ENCODE measurements at regions not wholly inside any gene's neighbourhood (a gene's known extent, or its start where the extent isn't known, plus 50 kb on each side); places are given as distances from the start of the nearest gene placed in this dataset.
"Not testable (repeated sequence)": the region's sequence is repeated elsewhere in the genome, so short reads cannot be mapped to it uniquely, and the experiment has no call there.

DNA sequence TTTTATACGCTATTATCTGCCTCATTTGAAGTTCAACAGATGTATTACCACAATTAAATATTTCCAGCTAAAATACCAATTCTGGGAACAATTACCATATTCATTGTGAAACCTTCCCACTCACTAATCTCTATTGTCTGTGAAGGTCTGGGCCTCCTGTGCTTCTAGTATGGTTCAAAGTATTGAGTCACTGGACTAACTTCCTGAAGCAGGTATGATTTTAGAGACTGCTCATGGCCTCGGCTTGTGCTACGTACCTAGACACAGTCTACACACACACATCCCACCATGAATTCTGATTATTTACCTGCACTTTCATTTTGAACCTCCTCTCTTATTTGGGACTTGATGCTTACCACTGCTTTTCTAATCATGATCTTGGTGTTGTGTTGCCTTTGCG lies 180.7 kb upstream of the EPHA4 start:
- no peak for DNase-seq

DNA sequence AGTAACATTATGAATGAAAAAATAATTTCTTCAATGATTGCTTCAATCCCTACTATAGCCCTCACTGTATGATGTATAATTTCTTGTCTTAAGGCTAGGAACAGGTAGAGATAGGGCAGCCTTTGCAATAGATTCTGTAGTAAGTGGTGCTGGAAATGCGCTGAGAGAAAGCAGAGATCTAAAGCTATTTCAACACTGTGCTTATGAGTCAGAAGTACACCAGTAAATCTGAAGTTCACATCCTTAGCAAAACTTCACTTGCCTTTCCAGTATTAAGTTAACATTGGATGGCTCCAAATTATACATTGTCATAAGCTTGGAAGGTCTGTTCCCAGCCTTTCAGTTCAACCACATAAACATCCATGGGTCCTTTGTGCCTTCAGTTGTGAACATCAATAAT lies 178.2 kb upstream of the EPHA4 start:
- no peak for DNase-seq

DNA sequence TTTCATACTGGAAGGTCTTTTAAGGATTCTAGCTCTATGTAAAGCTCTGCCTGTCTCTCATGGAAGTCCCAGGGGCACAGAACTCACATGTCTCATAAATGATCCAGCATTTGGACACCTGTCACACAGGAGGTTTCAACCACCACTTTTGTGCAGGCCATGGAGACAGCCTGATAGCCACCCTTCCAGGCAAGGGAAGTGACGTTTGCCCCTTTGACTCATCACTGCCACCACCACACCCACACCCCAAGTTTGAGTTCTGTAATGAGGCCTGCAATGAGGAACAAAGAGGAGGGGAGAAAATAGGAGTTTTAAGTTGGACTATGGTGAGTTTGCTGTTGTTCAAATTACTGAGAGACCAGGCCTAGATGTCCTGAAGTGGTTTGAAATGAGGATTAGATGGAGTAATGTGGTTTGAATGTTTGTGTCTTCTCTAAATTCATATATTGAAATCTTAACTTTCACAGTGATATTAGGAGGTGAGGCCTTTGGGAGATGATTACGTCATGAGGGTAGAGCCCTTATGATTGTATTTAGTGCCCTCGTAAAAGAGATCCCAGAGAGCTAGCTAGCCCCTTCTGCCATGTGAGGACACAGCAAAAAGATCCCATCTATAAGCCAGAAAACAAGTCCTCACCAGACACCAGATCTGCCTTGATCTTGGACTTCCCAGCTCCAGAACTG lies 175.3 kb upstream of the EPHA4 start:
- DNase-seq, result no peak

DNA sequence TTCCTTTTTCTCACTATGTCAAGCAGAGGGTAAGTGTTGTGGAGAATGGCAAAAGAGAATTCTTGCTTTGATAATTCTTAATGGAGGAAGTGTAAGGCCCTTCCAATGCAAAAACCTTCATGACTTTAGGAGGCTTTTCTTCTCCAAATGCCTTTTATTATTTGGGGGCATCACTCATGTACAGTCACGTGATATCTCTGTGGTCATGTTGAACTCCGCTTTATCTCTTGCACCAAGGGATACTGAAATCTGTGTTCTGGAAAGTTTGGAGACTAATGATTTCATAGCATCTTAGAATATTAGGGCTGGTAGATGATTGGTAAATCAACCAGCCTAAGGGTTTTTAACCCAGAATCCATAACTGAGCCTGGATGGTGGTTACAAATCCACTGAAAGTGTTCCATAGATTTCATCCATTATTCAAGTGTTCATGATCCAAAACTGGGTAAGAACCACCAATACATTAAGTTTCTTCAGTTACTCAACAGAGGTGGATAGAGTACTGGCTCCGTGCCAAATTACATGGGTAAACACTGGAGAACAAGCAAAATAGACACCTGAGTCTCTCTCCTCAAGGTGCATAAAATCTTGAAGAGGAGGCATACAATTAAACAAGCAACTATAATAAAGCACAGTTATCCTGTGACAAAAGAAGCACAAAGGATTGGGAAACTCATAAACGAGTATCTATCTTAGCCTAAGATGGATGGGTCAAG lies 169.6 kb upstream of the EPHA4 start:
- no peak for DNase-seq

DNA sequence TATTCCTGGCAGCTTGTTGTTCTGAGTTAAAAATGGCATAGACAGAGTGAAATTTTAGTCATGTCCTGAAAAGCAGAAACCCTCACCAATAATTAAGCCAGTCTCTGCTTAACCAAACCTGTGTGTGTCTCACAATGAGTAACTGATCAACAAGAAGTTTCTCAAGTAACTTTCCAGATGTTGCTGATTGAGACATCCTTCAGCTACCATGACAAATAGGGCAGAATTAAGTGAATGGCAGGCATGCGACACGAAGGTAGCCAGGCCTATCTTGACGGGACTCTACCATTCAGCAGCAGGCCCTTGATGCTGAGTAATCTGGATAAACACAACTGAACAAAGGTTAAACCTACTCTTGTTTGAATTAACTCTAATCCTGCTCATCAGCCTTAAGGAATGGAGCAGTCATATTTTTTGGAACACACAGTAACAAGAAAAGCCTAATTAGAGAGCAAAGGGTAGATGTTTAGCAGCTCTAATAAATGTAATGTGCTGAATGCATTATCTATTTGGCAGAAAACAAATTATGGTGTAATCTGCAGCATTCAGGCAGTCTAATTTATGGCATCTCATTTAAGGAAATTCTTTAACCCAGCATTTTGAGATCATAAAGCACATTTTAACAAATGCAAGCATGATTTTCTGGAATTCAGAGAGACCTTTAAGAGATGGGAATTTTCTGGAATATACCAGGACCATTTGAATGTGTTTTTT lies 159.5 kb upstream of the EPHA4 start:
- peak; percentile 15 for DNase-seq

DNA sequence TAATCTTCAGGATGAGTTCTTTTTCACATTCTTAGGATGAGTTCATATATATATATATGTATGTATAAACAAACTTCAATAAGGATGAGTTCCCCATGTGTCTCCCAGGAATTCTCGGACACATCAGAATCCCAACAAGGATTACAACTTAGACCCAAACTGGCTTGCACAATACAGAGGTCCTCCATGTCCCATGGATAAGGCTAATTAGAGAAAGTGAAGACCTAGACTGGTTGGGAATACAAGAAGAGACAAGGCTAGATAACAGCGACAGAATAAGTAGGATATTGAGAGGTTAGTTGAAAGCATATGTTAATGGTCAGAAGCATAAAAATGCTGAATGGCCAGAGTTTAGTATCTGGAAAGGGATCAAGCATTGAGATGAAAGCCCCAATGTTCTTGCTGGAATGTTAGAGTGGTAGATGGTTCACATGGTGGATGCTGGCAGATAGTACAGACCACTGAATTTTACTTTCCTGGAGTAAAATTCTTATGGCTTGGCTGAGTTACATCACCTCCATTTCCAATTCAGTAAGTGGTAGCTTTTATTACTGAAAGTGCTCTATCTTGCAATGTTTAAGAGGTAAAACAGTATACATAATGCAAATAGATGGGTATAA lies 154.9 kb upstream of the EPHA4 start:
- DNase-seq, result no peak

DNA sequence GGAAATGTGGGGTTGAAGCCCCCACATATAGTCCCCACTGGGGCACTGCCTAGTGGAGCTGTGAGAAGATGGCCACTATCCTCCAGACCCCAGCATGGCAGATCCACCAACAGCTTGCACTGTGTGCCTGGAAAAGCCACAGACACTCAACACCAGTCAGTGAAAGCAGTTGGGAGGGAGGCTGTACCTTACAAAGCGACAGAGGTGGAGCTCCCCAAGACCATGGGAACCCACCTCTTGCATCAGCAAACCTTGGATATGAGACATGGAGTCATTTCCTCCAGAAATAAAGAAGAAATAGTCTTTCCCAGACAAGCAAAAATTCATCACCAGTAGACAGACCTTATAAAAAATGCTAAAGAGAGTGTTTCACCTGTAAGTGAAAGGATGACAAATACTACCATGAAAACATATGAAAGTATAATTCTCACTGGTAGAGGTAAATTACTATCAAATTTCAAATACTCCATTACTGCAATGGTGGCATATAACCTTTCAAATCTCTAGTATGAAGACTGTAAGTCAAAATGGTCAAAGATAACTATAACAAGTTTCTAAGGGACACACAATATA lies 152.6 kb upstream of the EPHA4 start:
- no peak for DNase-seq

DNA sequence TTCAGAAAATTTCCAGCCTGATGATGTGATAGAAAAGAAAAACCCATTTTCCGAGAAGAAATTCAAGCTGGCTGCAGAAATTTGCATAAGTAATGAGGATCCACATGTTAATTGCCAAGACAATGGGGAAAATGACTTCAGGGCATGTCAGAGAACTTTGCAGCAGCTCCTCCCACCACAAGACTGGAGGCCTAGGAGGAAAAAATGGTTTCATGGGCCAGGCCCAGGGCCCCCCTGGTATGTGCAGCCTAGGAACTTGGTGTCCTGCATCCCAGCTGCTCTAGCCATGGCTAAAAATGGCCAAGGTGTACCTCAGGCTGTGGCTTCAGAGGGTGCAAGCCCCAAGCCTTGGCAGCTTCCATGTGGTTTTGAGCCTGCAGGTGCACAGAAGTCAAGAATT lies 152.0 kb upstream of the EPHA4 start:
- DNase-seq, result not testable (repeated sequence)

DNA sequence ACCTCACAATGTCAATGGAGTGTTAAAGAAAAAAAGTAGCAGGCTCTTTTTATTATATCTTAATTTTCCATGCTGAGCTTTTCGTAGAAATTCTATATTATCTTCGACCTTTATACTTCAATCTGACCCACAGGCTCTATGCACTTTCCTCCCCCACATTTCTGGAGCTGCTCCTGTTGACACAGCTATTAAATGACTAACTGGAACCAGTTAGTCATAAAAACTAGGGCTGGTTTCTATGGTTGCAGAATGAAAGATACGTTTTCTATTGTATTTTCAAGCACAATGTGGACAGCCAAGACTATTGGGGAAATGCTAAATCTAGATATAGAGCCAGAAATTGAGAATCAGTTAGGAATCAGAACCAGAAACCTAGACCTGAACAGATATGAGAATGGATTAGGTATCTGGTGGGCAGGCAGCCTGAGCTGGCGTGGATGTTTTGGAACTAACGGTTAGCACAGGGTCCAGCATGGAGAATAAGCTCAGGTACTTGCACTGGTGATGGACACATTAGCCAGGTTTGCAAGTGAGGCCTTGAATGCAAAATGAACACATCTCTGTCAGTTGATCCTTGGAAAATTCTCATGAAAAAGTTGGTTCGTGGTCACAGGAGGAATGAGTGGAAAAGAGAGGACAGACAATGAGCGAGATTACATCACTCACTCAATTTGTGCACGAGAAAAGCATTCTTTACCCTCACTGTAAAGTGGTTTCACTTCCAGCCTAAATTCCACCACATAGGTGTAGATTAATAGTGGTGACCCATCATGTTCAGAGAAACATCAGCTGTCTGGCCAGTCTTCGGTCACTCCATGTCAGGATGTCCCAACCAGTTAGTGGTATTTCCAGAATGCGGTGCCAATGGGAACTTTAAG lies 144.6 kb upstream of the EPHA4 start:
- DNase-seq, result no peak

DNA sequence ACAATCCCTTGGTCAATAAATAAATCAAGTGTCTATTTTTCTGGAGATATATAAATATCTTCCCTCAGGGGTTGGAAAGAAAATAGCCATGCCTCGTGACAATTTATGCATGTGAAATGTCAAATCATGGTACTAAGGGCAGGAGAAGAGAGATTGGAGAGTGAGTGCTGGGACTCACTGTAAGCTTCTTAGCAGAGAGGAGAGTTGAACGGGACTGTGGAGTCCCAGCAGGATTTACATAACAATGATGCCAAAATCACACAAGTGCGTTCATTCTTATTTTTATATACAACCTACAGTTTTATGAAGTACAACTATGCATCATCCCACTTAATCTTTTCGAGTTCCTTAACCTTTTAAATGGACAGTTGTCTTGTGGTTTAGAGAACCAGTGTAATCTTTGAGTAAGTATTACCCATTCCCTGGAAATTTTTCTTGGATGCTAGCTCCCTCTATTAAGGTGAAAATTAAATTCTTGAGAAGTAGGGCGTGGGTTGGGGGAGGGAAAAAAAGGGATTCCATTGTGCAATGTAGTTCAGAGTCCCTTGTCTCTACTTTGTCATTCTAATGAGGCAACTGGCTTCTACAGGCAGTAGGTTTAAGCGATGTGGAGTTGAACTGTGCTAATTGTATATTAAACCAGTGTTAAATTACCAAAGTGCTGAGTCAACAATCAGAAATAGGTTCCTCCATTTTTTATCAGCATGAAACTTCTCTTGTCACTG lies 143.6 kb upstream of the EPHA4 start:
- DNase-seq, result no peak

DNA sequence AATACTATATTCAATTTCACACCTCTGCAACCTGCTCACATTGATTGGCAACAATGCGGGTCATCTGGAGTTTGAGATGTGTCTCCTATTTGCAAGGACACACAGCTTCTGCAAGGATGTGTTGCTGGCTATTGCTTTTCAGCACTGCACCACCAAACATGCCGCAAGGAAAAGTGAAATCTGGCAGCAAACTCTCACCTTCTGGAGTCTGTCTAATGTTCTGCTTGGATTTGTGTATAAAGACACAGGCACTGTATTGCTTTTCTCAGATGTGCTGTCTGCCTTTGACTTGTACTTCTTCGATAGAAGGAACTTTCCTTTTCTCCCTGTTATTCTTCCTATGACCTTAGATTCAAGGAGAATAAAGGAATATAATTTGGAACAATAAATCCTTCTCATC lies 138.6 kb upstream of the EPHA4 start:
- DNase-seq, result no peak

DNA sequence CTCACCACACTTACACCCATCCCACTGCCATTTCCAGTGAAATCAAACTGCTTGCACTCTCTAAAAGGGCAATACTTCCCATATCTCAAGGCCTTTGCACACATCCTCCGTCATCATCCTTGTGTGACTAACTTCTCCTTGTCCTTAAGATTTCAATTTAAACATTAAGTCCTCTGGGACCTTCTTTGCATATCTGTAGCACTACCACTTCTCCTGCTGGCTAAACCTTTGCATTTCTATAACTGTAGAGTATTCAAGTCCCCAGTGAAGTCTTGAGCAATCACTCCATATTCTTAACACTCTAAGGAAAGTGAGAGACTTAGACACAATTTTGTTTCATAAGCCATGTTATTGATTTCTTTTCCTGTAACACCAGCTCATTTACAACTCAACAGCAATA lies 136.8 kb upstream of the EPHA4 start:
- DNase-seq, result no peak

DNA sequence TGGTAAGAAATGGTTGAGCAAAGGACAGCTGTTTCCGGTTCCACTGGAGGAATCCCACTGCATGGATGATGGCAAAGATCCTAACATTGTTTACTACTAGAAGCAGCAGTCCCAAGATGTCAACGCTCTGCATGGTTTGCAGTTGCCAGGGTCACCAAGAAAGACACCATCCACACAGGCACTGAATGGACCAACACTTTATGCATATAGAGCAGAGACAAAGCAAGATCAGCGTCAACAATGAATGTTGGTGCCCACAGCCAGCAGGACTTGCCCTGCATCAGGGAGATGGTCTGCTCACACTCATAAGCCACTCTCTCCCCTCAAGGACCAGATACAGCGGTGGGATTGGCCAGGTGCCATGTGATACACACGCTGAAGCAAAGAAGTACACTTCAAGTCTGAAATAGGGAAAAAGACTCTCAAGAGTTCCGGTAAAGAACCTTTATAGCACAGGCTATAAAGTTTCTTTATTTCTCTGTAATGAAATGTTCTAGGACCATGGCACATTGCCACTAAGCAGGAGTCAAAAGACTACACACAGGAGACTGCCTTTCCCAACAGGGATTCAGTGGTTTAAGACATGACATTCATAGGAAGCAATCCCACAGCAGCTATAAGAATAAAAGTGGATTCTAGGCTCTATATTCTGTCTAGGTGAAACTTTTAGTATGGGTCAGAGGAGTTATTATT lies 133.2 kb upstream of the EPHA4 start:
- no peak for DNase-seq

DNA sequence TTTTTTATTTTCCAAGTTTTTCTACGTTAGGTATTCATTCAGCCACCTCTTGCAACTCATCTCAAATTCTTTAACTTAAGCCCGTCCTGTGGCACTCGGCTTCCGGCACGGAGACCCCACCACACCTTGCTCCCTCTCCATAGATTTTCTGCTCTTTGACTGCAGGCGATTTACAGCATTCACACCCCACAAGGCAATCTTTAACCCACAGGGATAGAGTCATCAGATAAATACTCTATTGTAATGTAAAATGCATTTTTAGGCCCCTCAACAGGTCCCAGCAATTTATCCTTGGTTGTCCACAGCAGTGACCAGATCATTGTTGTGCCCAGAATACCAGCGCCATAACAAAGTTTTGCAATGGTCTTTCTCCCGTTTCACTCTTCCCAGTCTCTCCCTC lies 132.3 kb upstream of the EPHA4 start:
- DNase-seq, result no peak

DNA sequence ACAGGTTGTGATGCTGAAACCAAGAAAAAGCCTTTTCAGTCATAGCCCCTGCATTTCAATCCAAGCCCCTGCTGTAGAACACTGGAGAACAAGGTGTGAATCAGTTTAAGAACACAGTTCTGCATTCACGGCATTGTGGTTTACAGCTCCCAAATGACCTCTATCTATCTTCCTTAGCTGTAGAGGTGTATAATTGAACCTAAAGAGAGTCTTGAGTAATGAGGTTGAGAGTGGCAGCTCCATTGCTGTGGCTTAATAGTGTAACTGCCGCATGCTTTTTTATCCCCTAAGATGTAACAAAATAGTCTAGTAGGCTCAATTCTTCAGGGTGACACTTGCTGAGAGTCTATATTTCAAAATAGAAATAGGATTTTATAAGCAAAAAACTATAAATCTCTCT lies 121.3 kb upstream of the EPHA4 start:
- DNase-seq, result no peak

DNA sequence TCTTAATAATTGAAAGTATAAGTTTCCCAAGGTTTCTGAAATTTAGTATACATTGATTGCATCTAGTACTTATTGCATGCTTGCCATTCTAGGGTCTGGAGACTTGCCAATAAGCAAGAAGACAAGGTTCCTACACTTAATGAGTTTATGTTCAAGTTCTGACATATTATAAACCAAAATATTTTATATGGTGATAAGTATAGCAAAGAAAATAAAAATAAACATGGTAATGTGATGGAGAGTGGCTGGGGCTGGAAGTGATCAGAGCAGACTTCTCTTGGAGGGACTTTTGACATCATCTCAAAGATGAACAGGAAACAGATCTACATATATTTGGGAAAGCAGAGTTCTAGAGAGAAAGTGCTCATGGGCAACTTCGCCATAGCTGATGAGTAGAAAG lies 119.5 kb upstream of the EPHA4 start:
- no peak for DNase-seq

DNA sequence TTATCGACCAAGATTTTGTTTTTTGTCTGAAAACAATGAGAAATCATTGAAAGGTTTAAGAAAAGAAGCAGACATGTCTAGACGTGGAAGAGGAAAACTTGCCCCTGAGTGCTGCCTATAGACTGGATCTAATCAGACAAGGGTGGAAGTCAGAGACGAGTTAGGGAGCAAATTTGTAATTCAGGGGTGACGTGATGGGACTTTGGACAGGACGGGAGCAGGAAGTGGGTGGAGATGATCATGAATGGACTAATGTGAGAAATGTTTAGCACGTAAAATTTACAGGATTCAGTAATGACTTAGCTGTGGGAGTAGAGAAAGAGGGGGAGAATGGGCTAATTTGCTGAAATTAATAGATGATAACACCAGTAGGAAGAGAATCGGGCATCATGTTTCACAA lies 117.0 kb upstream of the EPHA4 start:
- no peak for DNase-seq

DNA sequence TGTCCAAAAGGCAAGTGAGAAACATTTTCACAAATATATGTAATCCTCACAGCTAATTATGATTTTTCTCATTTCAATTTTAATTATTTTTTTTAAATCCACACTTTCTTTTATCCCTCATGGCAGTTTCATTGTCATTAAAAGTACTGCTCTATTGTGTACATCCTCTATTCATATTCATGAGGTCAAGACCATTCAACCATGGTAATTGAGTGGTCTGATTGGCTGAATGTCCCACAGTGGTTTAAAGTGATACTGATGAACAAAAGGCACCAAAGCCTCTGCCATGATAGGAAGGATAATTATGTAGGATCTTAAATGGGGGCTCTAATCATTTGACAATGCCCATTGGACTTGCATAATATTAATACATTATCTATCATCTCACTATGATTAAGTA lies 108.4 kb upstream of the EPHA4 start:
- no peak for DNase-seq

DNA sequence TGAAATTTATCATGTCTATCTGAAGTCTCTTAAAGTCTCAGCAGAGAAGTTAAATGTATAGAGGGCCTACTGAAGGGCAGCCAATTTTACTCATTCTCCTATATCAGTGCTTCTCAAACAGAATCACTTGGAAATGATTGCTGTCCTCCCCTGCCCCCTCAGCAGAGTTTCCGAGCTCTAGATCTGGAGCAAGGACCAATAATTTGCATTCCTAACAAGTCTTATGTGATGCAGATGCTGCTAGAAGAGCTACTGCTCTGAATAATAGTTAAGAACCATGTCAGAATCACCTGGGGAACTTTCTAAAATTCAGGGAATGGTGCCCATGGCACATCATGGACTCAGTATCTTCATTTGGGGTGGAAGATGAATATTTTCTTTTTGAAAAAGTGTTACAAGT lies 105.6 kb upstream of the EPHA4 start:
- no peak for DNase-seq

DNA sequence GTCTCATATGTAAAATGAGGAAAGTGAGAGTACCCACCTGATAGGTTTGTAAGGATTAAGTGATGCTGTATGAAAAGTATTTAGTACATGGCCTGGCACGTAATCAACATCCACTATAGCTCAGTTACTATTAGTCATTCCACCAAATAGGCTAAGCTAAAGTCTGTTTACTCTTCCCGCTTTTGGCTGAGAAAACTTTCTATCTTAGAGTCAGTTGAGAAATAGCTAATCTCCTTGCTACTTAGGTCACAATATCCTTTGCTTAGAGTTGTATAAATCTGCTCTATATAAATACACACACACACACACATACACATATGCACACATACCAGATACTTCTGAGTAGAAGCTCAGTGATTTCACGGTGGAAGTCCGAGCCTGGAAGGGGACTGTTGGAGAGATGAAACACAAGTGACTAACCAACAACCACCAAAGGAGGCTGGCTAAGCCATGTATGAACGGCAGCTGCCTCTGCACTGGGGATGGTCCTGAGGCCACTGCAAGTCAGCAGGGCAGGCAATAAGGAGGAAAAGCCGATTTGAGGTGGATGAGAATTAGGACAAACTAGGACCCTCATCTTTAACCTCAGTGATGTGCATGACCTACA lies 104.6 kb upstream of the EPHA4 start:
- no peak for DNase-seq

Data from SHP77 treated with DMSO at 0.1 percent for 48 hours (cell line).